ENCODE measurements at regions not wholly inside any gene's neighbourhood (a gene's known extent, or its start where the extent isn't known, plus 50 kb on each side); places are given as distances from the start of the nearest gene placed in this dataset.

DNA sequence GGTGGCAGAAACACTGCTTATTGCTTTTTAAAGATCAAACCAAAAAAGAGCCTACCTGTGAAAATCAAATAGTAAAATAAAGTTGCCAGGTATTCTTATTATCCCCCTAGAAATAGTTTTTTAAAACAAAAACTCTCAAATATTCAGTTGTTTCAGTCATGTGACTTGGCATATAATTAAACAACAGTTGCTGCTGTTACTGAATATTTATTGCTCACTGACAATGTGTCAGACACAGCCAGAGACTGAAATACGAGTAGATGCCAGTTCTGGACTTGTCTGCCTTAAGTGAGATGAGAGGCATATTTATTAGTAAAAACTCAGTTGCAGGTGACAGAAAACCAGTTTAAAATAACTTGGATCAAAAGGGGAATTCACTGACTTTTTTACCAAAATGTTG is 106.0 kb upstream of the RAB12 start:
- no peaks in the 10 kb centered on the region for H3K9me3 ChIP-seq (ENCODE audit: low read length)
- POLR2A ChIA-PET = no interaction called here
- no peaks in the 10 kb centered on the region for H4K20me1 ChIP-seq (ENCODE audit: insufficient read depth, low read length)
- no peak for ATAC-seq
- no peak for FAIRE-seq
- peaks cover 1 to 21% of the 10 kb centered on the region in 2 experiments; a peak in 3 of 5 replicates for H3K27me3 ChIP-seq (ENCODE audit: control insufficient read depth in 1 of 2, insufficient read depth in 2 of 2, low read length in 2 of 2)
- no peaks in the 10 kb centered on the region for H3K79me2 ChIP-seq (ENCODE audit: insufficient read depth, low read length)
- no TSS peak for BruUV-seq (replicated peaks)
- H3K36me3 ChIP-seq (replicated peaks in 1 of 2; ENCODE audit: control insufficient read depth in 1 of 2, insufficient read depth in 2 of 2, low read length in 2 of 2) = no peaks in the 10 kb centered on the region
- H3K4me3 ChIP-seq (replicated peaks in 1 of 3; ENCODE audit: insufficient read depth in 1 of 3, low read depth in 2 of 3, low read length in 3 of 3) = no peak overlapping the region
- in situ Hi-C loops (cut with HindIII; ENCODE audit: extremely low pct_ligation_motif_present, low pct_unique_long_range_greater_than_20kb) (no loop called here), intact Hi-C loops (cut with micrococcal nuclease; ENCODE audit: unreplicated experiment) (no loop called here)
- CTCF ChIA-PET (ENCODE audit: low intra/inter-chr PET ratio, low total read pairs) = no interaction called here
- no peak overlapping the region for H3K9ac ChIP-seq (ENCODE audit: insufficient read depth, low read depth, low read length)
- no peak overlapping the region for H3K4me2 ChIP-seq (ENCODE audit: low read depth, low read length)
- TF ChIP-seq KDM3A (CRISPR knock-in tag; IDR thresholded peaks at IDR 0.05; ENCODE audit: low read depth) (no peak), ONECUT2 (CRISPR knock-in tag; IDR thresholded peaks at IDR 0.05) (no peak), POGZ (CRISPR knock-in tag; IDR thresholded peaks at IDR 0.05) (no peak), MIER2 (CRISPR knock-in tag; IDR thresholded peaks at IDR 0.05) (no peak), ZFP41 (CRISPR knock-in tag; IDR thresholded peaks at IDR 0.05; ENCODE audit: borderline replicate concordance) (no peak), ZSCAN5A (CRISPR knock-in tag; IDR thresholded peaks at IDR 0.05; ENCODE audit: borderline replicate concordance) (no peak), USF2 (IDR thresholded peaks at IDR 0.05; ENCODE audit: low read depth, low read length) (no peak), USF2 (CRISPR knock-in tag; IDR thresholded peaks at IDR 0.05; ENCODE audit: borderline replicate concordance) (no peak), ZNF280D (CRISPR knock-in tag; IDR thresholded peaks at IDR 0.05) (no peak), ARID2 (CRISPR knock-in tag; IDR thresholded peaks at IDR 0.05; ENCODE audit: borderline replicate concordance) (no peak), ZNF556 (CRISPR knock-in tag; IDR thresholded peaks at IDR 0.05; ENCODE audit: borderline replicate concordance) (no peak), ZFP82 (CRISPR knock-in tag; IDR thresholded peaks at IDR 0.05; ENCODE audit: borderline replicate concordance) (no peak), JDP2 (CRISPR knock-in tag; IDR thresholded peaks at IDR 0.05; ENCODE audit: borderline replicate concordance) (no peak), GFI1 (CRISPR knock-in tag; IDR thresholded peaks at IDR 0.05; ENCODE audit: borderline replicate concordance) (no peak)
- H3K27ac ChIP-seq (ENCODE audit: extremely low read length, insufficient read depth, low read length) = no peak overlapping the region
- no peaks in the 10 kb centered on the region for H3K4me1 ChIP-seq (ENCODE audit: insufficient read depth, low read length)
- DNase-seq (ENCODE audit: low spot score) = no peak
- H2AFZ ChIP-seq (ENCODE audit: low read length) = no peak overlapping the region
- 0% methylated on average over 1 of the region's 1 CpG for WGBS (ENCODE audit: low lambda C conversion rate)

Measured in HepG2 (cell line).